Upper lobe of right lung (tissue), 1 donor: ENCODE measurements at regions not wholly inside any gene's neighbourhood (a gene's known extent, or its start where the extent isn't known, plus 50 kb on each side); places are given as distances from the start of the nearest gene placed in this dataset.
"Not testable (repeated sequence)": the region's sequence is repeated elsewhere in the genome, so short reads cannot be mapped to it uniquely, and the experiment has no call there.

ENCODE experiments used
- ATAC-seq: fragments of 200-7000 bp; cut with Tn5 transposase; one replicate; pipeline ENCODE4 v1.9.1; 2020; ENCODE audit warnings: mild to moderate bottlenecking, moderate library complexity
- DNase-seq: peaks from one replicate; pipeline ENCODE4 v3.0.0-alpha.2; 2020
- H3K27ac ChIP-seq: fragments of 200-600 bp; one replicate; pipeline ENCODE4 v1.8.0; 2022
- H3K27me3 ChIP-seq: fragments of 200-600 bp; one replicate; pipeline ENCODE4 v1.8.0; 2022; ENCODE audit warnings: mild to moderate bottlenecking
- H3K36me3 ChIP-seq: fragments of 200-600 bp; one replicate; pipeline ENCODE4 v1.8.0; 2022
- H3K4me1 ChIP-seq: fragments of 200-600 bp; one replicate; pipeline ENCODE4 v1.8.0; 2022
- H3K4me3 ChIP-seq: fragments of 200-600 bp; one replicate; pipeline ENCODE4 v1.8.0; 2022; ENCODE audit warnings: mild to moderate bottlenecking
- H3K9me3 ChIP-seq: fragments of 200-600 bp; one replicate; pipeline ENCODE4 v1.8.0; 2022
- intact Hi-C: fragments of 100-400 bp; cut with DNase I; formaldehyde crosslinking; loops from one replicate; pipeline ENCODE4 v1.11.0; 2022
- TF ChIP-seq, protein P1 (sequence below): fragments of 200-600 bp; IDR thresholded peaks from one replicate; pipeline ENCODE4 v1.8.0; 2022; ENCODE audit warnings: antibody characterized with exemption
- donor health status: DM: no; HTN: yes; CAD: no; lungs with severe emphysema.

- H3K4me1 ChIP-seq, result no peaks in the 10 kb centered on the region
- H3K27ac ChIP-seq, result no peak overlapping the region
- TF ChIP-seq, protein P1, sequence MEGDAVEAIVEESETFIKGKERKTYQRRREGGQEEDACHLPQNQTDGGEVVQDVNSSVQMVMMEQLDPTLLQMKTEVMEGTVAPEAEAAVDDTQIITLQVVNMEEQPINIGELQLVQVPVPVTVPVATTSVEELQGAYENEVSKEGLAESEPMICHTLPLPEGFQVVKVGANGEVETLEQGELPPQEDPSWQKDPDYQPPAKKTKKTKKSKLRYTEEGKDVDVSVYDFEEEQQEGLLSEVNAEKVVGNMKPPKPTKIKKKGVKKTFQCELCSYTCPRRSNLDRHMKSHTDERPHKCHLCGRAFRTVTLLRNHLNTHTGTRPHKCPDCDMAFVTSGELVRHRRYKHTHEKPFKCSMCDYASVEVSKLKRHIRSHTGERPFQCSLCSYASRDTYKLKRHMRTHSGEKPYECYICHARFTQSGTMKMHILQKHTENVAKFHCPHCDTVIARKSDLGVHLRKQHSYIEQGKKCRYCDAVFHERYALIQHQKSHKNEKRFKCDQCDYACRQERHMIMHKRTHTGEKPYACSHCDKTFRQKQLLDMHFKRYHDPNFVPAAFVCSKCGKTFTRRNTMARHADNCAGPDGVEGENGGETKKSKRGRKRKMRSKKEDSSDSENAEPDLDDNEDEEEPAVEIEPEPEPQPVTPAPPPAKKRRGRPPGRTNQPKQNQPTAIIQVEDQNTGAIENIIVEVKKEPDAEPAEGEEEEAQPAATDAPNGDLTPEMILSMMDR, result no peak
- H3K9me3 ChIP-seq, result no peaks in the 10 kb centered on the region
- H3K4me3 ChIP-seq, result no peak overlapping the region
- H3K36me3 ChIP-seq, result no peaks in the 10 kb centered on the region
- ATAC-seq (no peak), DNase-seq (no peak)
- intact Hi-C loops, result no loop called here
- H3K27me3 ChIP-seq, result no peaks in the 10 kb centered on the region
Observed at GRCh38 chr2:238511614-238511950, 84.9 kb downstream of the ASB1 start.

GRCh38 chr2:238512247-238512867 lies 85.6 kb downstream of the ASB1 start:
- DNase-seq, result peak; percentile 50
- intact Hi-C loops, result no loop called here

DNA sequence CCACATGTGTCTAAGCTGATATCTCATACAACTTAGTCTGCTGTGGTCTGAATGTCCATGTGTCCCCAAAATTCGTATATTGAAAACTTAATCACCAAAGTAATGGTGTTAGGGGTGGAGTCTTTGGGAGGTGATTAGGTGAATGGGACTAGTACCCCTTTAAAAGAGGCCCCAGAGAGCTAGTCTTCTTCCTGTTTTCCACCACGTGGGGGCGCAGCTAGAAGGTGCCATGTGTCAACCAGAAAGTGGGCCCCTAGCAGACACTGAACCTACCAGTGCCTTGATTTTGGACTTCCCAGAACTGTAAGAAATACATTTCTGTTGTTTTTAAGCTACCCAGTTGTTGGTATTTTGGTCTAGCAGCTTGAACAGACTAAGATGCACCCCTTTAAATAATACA lies 86.6 kb downstream of the ASB1 start:
- no peaks in the 10 kb centered on the region for H3K27me3 ChIP-seq
- H3K4me3 ChIP-seq, result no peak overlapping the region
- intact Hi-C loops, result no loop called here
- no peaks in the 10 kb centered on the region for H3K36me3 ChIP-seq
- peak; percentile 85 for ATAC-seq
- DNase-seq, result peak; percentile 72
- no peaks in the 10 kb centered on the region for H3K4me1 ChIP-seq
- peaks cover 5% of the 10 kb centered on the region for H3K9me3 ChIP-seq
- TF ChIP-seq, protein P1, result peak; percentile 50
- H3K27ac ChIP-seq, result no peak overlapping the region

More at GRCh38 chr2:238512247-238512867, 85.6 kb downstream of the ASB1 start:
- no peak overlapping the region for H3K4me3 ChIP-seq
- H3K9me3 ChIP-seq, result peaks cover 5% of the 10 kb centered on the region
- TF ChIP-seq, protein P1, result no peak
- H3K4me1 ChIP-seq, result no peaks in the 10 kb centered on the region
- no peaks in the 10 kb centered on the region for H3K27me3 ChIP-seq
- no peaks in the 10 kb centered on the region for H3K36me3 ChIP-seq
- ATAC-seq, result no peak
- no peak overlapping the region for H3K27ac ChIP-seq

DNA sequence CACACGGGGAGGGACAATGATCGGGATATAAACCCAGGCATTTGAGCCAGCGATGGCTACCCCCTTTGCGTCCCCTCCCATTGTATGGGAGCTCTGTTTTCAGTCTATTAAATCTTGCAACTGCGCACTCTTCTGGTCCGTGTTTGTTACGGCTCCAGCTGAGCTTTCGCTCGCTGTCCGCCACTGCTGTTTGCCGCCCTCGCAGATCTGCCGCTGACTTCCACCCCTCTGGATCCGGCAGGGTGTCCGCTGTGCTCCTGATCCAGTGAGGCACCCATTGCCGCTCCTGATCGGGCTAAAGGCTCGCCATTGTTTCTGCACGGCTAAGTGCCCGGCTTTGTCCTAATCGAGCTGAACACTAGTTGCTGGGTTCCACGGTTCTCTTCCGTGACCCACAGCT lies 87.3 kb downstream of the ASB1 start:
- H3K27ac ChIP-seq, H3K4me3 ChIP-seq, intact Hi-C loops, H3K27me3 ChIP-seq, H3K36me3 ChIP-seq, H3K9me3 ChIP-seq, ATAC-seq, H3K4me1 ChIP-seq: not testable (repeated sequence)
- DNase-seq, result peak; percentile 28

DNA sequence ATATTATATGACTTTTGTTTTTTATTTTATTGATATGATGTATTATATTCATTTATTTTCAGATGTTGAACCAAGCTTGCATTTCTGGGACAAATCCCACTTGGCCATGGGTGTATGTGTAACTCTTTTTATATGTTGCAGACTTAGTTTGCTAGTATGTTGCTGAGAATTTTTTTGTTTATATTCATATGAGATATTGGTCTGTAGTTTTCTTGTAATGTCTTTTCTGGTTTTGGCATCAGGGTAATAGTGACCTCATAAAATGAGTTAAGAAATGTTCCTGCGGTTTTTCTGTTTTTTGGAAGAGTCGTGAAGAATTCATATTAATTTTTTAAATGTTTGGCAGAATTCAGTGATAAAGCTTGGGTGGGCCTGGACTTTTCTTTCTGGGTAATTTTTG lies 88.7 kb downstream of the ASB1 start:
- DNase-seq (no peak), ATAC-seq (no peak)
- Histone ChIP-seq H3K4me3 (no peak overlapping the region), H3K27me3 (no peaks in the 10 kb centered on the region), H3K36me3 (no peaks in the 10 kb centered on the region), H3K27ac (no peak overlapping the region), H3K9me3 (peaks cover 5% of the 10 kb centered on the region), H3K4me1 (no peaks in the 10 kb centered on the region)
- intact Hi-C loops, result no loop called here
- TF ChIP-seq, protein P1, result no peak

DNA sequence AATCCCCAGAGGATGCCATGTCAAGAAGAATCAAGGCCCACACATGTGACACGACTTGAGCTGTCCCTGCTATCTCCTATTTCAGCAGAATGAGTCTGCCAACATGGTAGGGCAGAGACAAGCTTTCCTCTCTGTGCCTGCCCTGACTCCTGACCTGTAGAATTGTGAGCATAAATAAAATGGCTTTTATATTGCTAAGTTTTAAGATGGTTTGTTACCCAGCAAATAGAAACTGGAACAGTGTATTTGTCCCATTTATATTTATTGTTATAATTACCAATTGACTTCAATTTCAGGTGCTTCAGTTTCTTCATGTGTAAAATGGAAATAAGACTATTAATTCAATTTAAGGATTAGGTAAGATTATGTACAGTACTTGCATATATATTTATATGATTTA lies 90.5 kb downstream of the ASB1 start:
- no peaks in the 10 kb centered on the region for H3K36me3 ChIP-seq
- H3K4me1 ChIP-seq, result no peaks in the 10 kb centered on the region
- TF ChIP-seq, protein P1, result no peak
- H3K9me3 ChIP-seq, result peaks cover 5% of the 10 kb centered on the region
- H3K27me3 ChIP-seq, result no peaks in the 10 kb centered on the region
- intact Hi-C loops, result no loop called here
- DNase-seq (no peak), ATAC-seq (no peak)
- no peak overlapping the region for H3K4me3 ChIP-seq
- no peak overlapping the region for H3K27ac ChIP-seq
